ENCODE measurements at regions not wholly inside any gene's neighbourhood (a gene's known extent, or its start where the extent isn't known, plus 50 kb on each side); places are given as distances from the start of the nearest gene placed in this dataset.
"Not testable (repeated sequence)": the region's sequence is repeated elsewhere in the genome, so short reads cannot be mapped to it uniquely, and the experiment has no call there.

- no peak for DNase-seq (ENCODE audit: low read depth, low spot score)
- H3K27ac ChIP-seq, result no peak overlapping the region
Measured at GRCh38 chr12:114141921-114142564, 175.9 kb upstream of the RBM19 start.

- no peak overlapping the region for H3K27ac ChIP-seq
- no peak for DNase-seq (ENCODE audit: low read depth, low spot score)
Measured at GRCh38 chr12:114140576-114140975, 174.5 kb upstream of the RBM19 start.

- H3K27ac ChIP-seq, result no peak overlapping the region
- DNase-seq (ENCODE audit: low read depth, low spot score), result no peak
Measured at GRCh38 chr12:114136631-114137030, 170.5 kb upstream of the RBM19 start.

GRCh38 chr12:114134922-114135321 is 168.8 kb upstream of the RBM19 start:
- no peak for DNase-seq (ENCODE audit: low read depth, low spot score)

GRCh38 chr12:114131824-114132223 is 165.7 kb upstream of the RBM19 start:
- H3K27ac ChIP-seq, result no peak overlapping the region
- DNase-seq (ENCODE audit: low read depth, low spot score), result no peak

More at GRCh38 chr12:114134922-114135321, 168.8 kb upstream of the RBM19 start:
- no peak overlapping the region for H3K27ac ChIP-seq

- DNase-seq (ENCODE audit: low read depth, low spot score), result no peak
- no peak overlapping the region for H3K27ac ChIP-seq
Measured at GRCh38 chr12:114123108-114123507, 157.0 kb upstream of the RBM19 start.

GRCh38 chr12:114122016-114122415 is 155.9 kb upstream of the RBM19 start:
- no peak overlapping the region for H3K27ac ChIP-seq
- DNase-seq (ENCODE audit: low read depth, low spot score), result no peak

- DNase-seq (ENCODE audit: low read depth, low spot score), result no peak
- H3K27ac ChIP-seq, result no peak overlapping the region
Measured at GRCh38 chr12:114119316-114119715, 153.2 kb upstream of the RBM19 start.

GRCh38 chr12:114096461-114096860 is 130.3 kb upstream of the RBM19 start:
- no peak for DNase-seq (ENCODE audit: low read depth, low spot score)
- H3K27ac ChIP-seq, result no peak overlapping the region

- no peak for DNase-seq (ENCODE audit: low read depth, low spot score)
- H3K27ac ChIP-seq, result no peak overlapping the region
Measured at GRCh38 chr12:114093520-114093919, 127.4 kb upstream of the RBM19 start.

- no peak overlapping the region for H3K27ac ChIP-seq
- DNase-seq (ENCODE audit: low read depth, low spot score), result no peak
Measured at GRCh38 chr12:114092981-114093380, 126.9 kb upstream of the RBM19 start.

- no peak overlapping the region for H3K27ac ChIP-seq
- DNase-seq (ENCODE audit: low read depth, low spot score), result no peak
Measured at GRCh38 chr12:114090211-114090610, 124.1 kb upstream of the RBM19 start.

GRCh38 chr12:114073076-114073475 is 107.0 kb upstream of the RBM19 start:
- no peak overlapping the region for H3K27ac ChIP-seq
- DNase-seq (ENCODE audit: low read depth, low spot score), result no peak

- DNase-seq (ENCODE audit: low read depth, low spot score), result no peak
- no peak overlapping the region for H3K27ac ChIP-seq
Measured at GRCh38 chr12:114069507-114069906, 103.4 kb upstream of the RBM19 start.

GRCh38 chr12:114064497-114064896 is 98.4 kb upstream of the RBM19 start:
- no peak for DNase-seq (ENCODE audit: low read depth, low spot score)
- no peak overlapping the region for H3K27ac ChIP-seq

GRCh38 chr12:114064034-114064433 is 97.9 kb upstream of the RBM19 start:
- DNase-seq (ENCODE audit: low read depth, low spot score), result not testable (repeated sequence)

GRCh38 chr12:114063435-114063834 is 97.3 kb upstream of the RBM19 start:
- H3K27ac ChIP-seq, result no peak overlapping the region

More at GRCh38 chr12:114064034-114064433, 97.9 kb upstream of the RBM19 start:
- H3K27ac ChIP-seq, result not testable (repeated sequence)

GRCh38 chr12:114056351-114056750 is 90.2 kb upstream of the RBM19 start:
- DNase-seq (ENCODE audit: low read depth, low spot score), result not testable (repeated sequence)

More at GRCh38 chr12:114063435-114063834, 97.3 kb upstream of the RBM19 start:
- no peak for DNase-seq (ENCODE audit: low read depth, low spot score)

GRCh38 chr12:114054982-114055381 is 88.9 kb upstream of the RBM19 start:
- no peak for DNase-seq (ENCODE audit: low read depth, low spot score)
- no peak overlapping the region for H3K27ac ChIP-seq

More at GRCh38 chr12:114056351-114056750, 90.2 kb upstream of the RBM19 start:
- not testable (repeated sequence) for H3K27ac ChIP-seq

GRCh38 chr12:114046236-114046998 is 80.3 kb upstream of the RBM19 start:
- H3K27ac ChIP-seq, result no peak overlapping the region
- DNase-seq (ENCODE audit: low read depth, low spot score), result no peak

- no peak for DNase-seq (ENCODE audit: low read depth, low spot score)
- H3K27ac ChIP-seq, result no peak overlapping the region
Measured at GRCh38 chr12:114045349-114045748, 79.2 kb upstream of the RBM19 start.

GRCh38 chr12:114041590-114041989 is 75.5 kb upstream of the RBM19 start:
- no peak overlapping the region for H3K27ac ChIP-seq
- DNase-seq (ENCODE audit: low read depth, low spot score), result no peak

Data from epithelial cell of prostate (primary cell).